HG02763 (cell line): ENCODE measurements at regions not wholly inside any gene's neighbourhood (a gene's known extent, or its start where the extent isn't known, plus 50 kb on each side); places are given as distances from the start of the nearest gene placed in this dataset.

Experiments
- ATAC-seq: cut with Tn5 transposase; IDR thresholded peaks from one replicate; pipeline ENCODE4 v1.9.1; 2021; ENCODE audit warnings: mild to moderate bottlenecking, moderate library complexity; ENCODE audit not compliant: unreplicated experiment

DNA sequence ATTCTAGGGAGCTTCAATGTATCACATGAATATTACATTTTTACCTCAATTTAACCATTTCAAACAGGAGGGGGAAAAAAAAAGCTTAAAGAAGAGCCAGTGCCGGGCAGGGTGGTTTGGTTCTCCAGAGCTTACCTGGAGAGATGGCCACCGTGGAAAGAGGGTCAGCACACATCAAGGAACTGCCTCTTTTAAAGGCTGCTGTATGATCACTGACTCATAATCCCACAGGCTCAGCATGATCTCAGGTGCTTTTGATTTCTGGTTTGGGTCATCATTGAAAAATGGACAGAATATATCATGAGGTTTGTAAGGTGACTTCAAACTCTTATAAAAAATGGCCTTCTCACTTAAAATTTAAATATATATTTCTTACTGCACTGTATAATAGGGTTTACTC lies 67.5 kb upstream of the MDFIC start:
- ATAC-seq, result no peak

GRCh38 chr7:114856625-114857024 lies 65.3 kb upstream of the MDFIC start:
- ATAC-seq, result no peak

DNA sequence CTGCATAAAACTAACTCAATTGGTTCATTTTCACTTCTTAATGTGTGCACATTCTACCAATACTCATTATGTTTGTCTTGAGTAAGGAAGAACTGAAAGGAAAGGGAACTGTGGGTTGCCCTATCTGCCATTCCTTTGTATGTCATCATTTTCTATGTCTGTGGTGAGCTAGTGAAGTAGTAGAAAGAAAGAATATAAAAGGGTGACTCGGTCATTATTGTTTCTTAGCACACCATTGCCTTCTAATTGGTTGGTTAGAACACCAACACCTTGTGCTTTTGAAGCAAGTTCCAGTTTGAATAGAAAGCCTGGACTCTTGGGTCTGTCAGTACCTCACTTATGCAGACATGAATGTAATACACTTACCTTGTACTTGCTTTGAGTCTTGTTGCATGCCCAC lies 64.3 kb upstream of the MDFIC start:
- ATAC-seq, result no peak

DNA sequence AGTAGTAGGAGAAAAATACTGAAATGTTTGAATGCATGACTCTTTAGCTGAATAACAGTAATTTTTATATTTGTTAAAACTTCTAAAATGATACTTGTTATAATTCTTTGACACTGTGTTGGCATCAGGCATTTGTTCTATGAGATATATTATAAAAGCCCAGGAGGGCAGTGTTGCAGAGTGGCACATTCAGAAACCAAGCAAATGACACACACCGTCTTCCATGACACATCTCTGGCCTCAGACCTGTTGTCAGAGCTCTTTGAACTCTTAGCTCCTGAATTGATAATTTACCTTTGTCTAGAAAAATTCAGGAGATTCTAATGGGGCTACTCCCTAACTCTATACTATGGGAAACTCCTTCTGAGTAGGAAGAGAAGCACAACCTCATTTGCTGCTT lies 62.4 kb upstream of the MDFIC start:
- ATAC-seq, result no peak

DNA sequence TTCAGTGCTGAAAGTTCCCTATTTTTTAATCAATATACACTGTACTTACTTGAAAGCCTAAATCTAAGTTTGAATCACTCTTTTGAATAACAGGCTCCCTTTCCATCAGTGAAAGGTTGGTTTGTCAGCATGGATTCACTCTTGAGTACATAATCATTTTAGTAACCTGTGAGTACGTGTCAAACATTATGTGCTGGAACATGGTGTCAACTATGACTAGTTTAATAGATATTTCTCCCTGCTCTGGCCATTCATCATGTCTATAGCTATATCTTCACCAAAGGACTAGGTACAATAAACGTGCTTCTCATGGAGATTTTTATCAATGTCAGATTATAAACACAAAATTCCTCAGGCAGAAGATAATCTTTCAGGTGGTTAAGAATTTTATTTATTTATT lies 61.7 kb upstream of the MDFIC start:
- ATAC-seq, result no peak

DNA sequence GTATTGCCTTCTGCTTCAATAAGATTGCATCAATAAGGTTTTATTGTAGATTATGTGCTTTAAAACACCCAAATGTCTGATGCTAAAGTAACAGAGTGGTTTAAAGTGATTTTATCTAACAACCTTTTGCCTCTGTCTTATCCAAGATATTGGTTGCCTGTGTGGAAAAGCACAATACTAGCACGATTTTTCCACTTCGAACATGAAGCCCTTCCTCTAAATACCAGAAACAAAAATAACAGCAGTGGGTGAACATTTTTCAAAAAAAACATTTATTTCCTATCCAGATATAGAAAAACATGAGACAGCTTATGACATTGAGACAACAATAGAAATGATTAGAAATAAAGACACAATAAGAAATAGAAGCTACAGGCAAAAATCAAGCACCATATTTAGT lies 59.5 kb upstream of the MDFIC start:
- ATAC-seq, result no peak

DNA sequence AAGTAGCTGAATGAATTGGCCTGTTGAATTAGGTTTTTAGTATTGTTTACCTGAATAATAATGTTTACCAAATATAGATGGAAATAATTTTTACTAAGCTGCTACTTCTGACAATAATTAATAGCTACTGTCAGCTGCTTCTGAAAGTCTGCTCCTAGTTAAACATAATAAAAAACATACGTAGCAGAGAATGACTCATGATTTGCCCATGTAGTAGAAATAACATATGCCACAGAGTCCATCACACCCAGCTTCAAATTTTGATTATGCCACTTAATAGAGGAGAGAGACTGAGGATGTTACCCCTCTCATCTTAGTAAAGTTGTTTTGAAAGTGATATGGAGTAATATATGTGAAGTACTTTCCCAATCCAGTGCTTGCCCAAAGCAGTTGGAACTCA lies 57.6 kb upstream of the MDFIC start:
- ATAC-seq, result no peak

GRCh38 chr7:114865564-114865963 lies 56.3 kb upstream of the MDFIC start:
- ATAC-seq, result peak; percentile 90
